ENCODE measurements at regions not wholly inside any gene's neighbourhood (a gene's known extent, or its start where the extent isn't known, plus 50 kb on each side); places are given as distances from the start of the nearest gene placed in this dataset.

- no peak for DNase-seq (ENCODE audit: low read depth)
These were observed 357.5 kb upstream of the ETAA1 start for GRCh38 chr2:67039517-67040103.

DNA sequence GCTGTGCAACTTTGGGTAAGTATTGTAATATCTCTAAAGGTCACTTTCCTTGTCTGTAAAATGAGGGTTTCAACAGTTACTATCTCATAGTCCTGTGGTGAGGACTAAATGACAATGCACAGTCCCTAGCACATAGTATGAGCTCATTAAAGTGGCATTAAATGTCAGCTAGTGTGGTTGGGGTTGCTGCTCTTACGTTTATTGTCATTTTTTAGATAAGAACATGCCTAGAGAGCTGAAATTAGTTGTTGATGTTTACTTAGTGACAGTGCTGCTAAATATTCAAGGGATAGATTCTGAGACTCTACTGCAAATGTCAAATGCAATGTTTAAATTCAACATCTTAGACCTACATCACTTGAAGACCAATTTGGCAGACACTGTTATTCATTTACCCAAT, 356.1 kb upstream of the ETAA1 start:
- DNase-seq (ENCODE audit: low read depth), result peak; percentile 4

- DNase-seq (ENCODE audit: low read depth), result no peak
These were observed 353.2 kb upstream of the ETAA1 start for GRCh38 chr2:67043781-67044478.

GRCh38 chr2:67046591-67046990, 350.5 kb upstream of the ETAA1 start:
- peak; percentile 8 for DNase-seq (ENCODE audit: low read depth)

GRCh38 chr2:67048314-67048713, 348.8 kb upstream of the ETAA1 start:
- DNase-seq (ENCODE audit: low read depth), result no peak

DNA sequence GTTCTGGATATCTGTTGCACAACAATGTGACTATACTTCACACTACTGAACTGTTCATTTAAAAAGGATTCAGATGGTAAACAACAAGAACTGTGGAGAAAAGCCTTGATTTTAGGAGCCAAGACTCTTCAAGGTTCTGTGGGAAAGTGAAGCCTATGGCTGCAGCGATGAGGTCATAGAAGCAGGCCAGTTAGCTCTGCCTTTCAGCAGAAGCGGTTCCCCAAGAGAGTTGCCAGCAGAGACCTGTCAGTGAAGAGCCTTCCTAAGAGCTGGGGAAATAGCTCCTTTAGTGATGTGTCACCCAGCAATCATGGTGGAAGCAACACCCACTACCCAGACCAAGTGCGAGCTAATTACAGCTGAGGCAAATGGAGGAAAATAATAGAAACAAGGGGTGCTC, 346.5 kb upstream of the ETAA1 start:
- peak; percentile 25 for DNase-seq (ENCODE audit: low read depth)

GRCh38 chr2:67054728-67055127, 342.4 kb upstream of the ETAA1 start:
- peak; percentile 10 for DNase-seq (ENCODE audit: low read depth)

DNA sequence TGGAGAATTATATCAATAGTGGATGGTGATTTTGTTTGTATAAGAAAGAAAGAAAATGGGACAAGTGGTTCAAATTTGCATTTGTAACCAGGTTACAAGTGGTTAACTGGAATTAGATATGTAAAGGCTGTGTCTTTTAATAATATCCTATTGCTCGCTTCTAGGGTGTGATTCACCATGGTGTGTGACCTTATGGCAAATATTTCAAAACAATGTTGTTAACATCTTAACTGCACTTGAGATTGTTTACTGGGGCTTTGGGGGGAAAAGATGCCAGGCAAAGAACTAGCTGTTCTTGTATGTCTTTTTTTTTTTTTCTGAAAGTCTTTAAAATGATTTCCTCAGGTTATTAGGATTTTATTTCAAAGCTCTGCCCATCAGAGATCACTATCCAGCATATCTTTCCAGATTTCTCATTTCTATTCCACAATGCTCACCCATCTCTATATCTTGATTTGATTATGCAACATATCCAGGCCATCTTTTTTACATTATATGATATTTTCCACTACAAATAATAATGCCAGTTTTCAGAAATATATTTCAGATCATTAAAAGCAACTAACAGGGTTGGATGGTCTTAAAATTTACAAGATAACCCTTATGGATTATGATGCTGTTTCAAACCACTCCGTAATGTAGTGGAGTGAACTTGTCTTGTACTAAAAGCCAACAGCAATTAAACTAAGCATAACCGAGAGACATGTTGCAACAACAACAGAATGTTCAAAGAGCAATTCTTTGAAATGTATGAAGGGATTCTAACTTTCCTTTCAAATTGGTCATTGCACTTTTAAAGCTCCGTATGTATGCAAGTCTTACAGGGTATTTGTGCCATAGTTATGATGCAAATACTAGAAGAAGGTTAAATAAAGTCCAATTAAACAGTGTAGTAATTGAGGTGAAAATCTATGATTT, 341.5 kb upstream of the ETAA1 start:
- peak; percentile 7 for DNase-seq (ENCODE audit: low read depth)

DNA sequence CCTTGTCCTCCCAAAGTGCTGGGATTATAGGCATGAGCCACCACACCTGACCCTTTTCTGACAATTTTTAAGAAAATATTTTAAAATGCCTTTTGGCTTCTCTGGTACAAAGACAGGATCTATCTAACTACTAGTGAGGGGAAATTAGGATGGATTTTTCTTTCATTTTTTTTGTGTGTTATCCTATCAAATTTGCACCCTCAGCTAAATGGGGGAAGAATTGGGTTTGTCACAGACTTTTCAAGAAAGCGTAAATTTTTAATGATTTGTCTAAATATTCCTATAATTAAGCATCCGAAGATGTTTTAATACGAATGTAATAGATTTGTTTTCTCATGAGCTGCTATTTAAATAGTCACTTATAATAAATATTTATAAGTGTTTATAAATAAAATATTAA, 340.0 kb upstream of the ETAA1 start:
- no peak for DNase-seq (ENCODE audit: low read depth)

- DNase-seq (ENCODE audit: low read depth), result peak; percentile 8
These were observed 339.0 kb upstream of the ETAA1 start for GRCh38 chr2:67057901-67058703.

- DNase-seq (ENCODE audit: low read depth), result no peak
These were observed 332.1 kb upstream of the ETAA1 start for GRCh38 chr2:67065046-67065445.

GRCh38 chr2:67066782-67067181, 330.4 kb upstream of the ETAA1 start:
- no peak for DNase-seq (ENCODE audit: low read depth)

GRCh38 chr2:67067656-67068055, 329.5 kb upstream of the ETAA1 start:
- DNase-seq (ENCODE audit: low read depth), result no peak

DNA sequence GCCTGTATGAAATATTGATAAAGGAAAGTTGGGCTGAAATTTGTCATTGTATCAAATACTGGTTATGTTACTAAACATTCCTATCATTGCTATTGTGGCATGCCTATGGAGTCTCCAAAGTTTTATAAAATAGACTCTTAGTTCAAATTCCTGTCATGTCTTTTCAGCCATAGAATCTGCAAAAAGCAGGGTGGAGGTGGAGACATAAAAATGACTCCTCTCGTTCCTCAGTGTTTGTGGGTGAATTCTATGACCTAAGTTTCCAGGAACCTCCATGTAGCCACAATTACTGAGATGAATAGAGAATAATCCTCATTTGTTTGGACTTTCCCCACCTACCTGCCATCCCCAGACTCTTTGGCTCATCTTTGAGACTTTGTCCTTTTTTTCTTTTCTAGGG, 326.3 kb upstream of the ETAA1 start:
- no peak for DNase-seq (ENCODE audit: low read depth)

GRCh38 chr2:67075056-67075455, 322.1 kb upstream of the ETAA1 start:
- no peak for DNase-seq (ENCODE audit: low read depth)

- no peak for DNase-seq (ENCODE audit: low read depth)
These were observed 321.4 kb upstream of the ETAA1 start for GRCh38 chr2:67075530-67076238.

- no peak for DNase-seq (ENCODE audit: low read depth)
These were observed 320.9 kb upstream of the ETAA1 start for GRCh38 chr2:67076239-67076624.

GRCh38 chr2:67079729-67080128, 317.4 kb upstream of the ETAA1 start:
- DNase-seq (ENCODE audit: low read depth), result no peak

DNA sequence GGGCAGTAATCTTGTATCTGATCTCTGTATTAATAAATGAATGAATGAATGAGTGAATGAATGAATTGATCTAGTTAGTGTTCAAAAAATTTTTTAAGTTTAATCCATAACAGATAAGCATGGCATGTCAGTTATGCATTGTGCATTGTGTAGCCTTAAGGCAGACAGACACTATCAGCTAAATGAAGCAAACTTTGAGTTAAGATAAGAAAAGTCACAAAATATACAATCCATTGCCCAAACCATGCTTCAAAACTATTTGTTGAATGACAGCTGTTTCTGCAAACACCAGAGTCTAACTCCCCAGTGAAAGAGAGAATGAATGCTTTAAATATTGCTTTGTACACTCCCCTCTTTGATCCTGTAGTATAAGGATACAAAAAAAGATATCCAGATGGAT, 314.3 kb upstream of the ETAA1 start:
- no peak for DNase-seq (ENCODE audit: low read depth)

GRCh38 chr2:67083951-67084350, 313.2 kb upstream of the ETAA1 start:
- no peak for DNase-seq (ENCODE audit: low read depth)

GRCh38 chr2:67085146-67085545, 312.0 kb upstream of the ETAA1 start:
- no peak for DNase-seq (ENCODE audit: low read depth)
